ENCODE measurements at regions not wholly inside any gene's neighbourhood (a gene's known extent, or its start where the extent isn't known, plus 50 kb on each side); places are given as distances from the start of the nearest gene placed in this dataset. TPM values are rescaled to one million over a fixed set of nuclear protein-coding genes. Genes with fewer than 3 reads are reported as not detected.

DNA sequence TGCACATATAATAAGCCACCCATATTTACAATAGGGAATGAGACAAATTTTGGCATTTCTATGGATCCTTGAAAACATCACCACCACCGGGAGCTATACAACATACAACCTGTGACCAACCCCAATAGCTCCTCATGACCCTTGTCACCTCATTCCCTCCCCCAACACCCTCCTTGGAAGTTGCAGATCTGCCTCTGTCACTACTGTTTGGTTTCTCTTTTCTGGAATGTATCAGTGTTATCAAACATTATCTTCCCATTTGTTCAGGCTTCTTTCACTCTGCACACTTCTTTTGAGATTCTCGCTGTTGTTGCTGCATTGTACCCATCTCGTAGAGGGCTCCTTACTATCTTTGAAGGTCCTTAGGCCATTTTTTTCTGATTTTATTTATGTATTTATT, 75.6 kb downstream of the ZNF280B start:
- no peak overlapping the region for H2BK120ac ChIP-seq (ENCODE audit: low read depth, low read length)
- H2AK5ac ChIP-seq (ENCODE audit: low read length) = no peak overlapping the region
- H3K27ac ChIP-seq (ENCODE audit: low read depth, low read length) = no peak overlapping the region
- H3K18ac ChIP-seq (ENCODE audit: low read length) = no peak overlapping the region
- no peak overlapping the region for H3K9ac ChIP-seq (ENCODE audit: low read length)
- H3K56ac ChIP-seq (ENCODE audit: low read length) = no peak overlapping the region
- no CpG with 5 or more reads among the region's 3 CpGs for WGBS (ENCODE audit: extremely low coverage, insufficient coverage, low lambda C conversion rate)
- H2BK5ac ChIP-seq (ENCODE audit: low read length) = no peak overlapping the region
- H3K27me3 ChIP-seq (ENCODE audit: insufficient read depth, low read length, poor library complexity) = no peaks in the 10 kb centered on the region
- H3K4ac ChIP-seq (ENCODE audit: low read depth, low read length) = no peak overlapping the region
- H2BK15ac ChIP-seq (replicated peaks; ENCODE audit: low read depth) = no peak overlapping the region
- H4K8ac ChIP-seq (ENCODE audit: low read depth, low read length) = no peak overlapping the region
- no peaks in the 10 kb centered on the region for H3K36me3 ChIP-seq (ENCODE audit: control insufficient read depth, insufficient read depth, low read length)
- no peak for DNase-seq
- no peak overlapping the region for H3K23ac ChIP-seq (ENCODE audit: low read length)
- H4K5ac ChIP-seq (ENCODE audit: low read length) = no peak overlapping the region
- no peak overlapping the region for H3K4me3 ChIP-seq (ENCODE audit: low read length)
- H3K79me2 ChIP-seq (ENCODE audit: control insufficient read depth, insufficient read depth, low read length) = no peaks in the 10 kb centered on the region
- no peaks in the 10 kb centered on the region for H3K4me1 ChIP-seq (ENCODE audit: control insufficient read depth, low read depth, low read length)
- no peaks in the 10 kb centered on the region for H3K79me1 ChIP-seq (ENCODE audit: low read length)
- H3K4me2 ChIP-seq (ENCODE audit: low read length) = no peak overlapping the region

DNA sequence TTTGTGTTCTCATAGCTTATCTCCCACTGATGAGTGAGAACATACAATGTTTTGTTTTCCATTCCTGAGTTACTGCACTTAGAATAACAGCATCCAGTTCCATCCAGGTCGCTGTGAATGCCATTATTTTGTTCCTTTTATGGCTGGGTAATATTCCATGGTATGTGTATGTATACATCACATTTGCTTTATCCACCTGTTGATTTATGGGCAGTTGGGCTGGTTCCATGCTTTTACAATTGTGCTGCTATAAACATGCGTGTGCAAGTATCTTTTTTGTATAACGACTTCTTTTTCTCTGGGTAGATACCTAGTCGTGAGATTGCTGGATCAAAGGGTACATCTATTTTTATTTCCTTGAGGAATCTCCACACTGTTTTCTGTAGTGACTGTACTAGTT, 74.8 kb downstream of the ZNF280B start:
- Histone ChIP-seq H3K4me2 (ENCODE audit: low read length) (no peak overlapping the region), H3K4me1 (ENCODE audit: control insufficient read depth, low read depth, low read length) (no peaks in the 10 kb centered on the region), H3K79me1 (ENCODE audit: low read length) (no peaks in the 10 kb centered on the region), H3K4ac (ENCODE audit: low read depth, low read length) (no peak overlapping the region), H3K9ac (ENCODE audit: low read length) (no peak overlapping the region), H3K23ac (ENCODE audit: low read length) (no peak overlapping the region), H4K8ac (ENCODE audit: low read depth, low read length) (no peak overlapping the region), H2AK5ac (ENCODE audit: low read length) (no peak overlapping the region), H4K5ac (ENCODE audit: low read length) (no peak overlapping the region), H3K36me3 (ENCODE audit: control insufficient read depth, insufficient read depth, low read length) (no peaks in the 10 kb centered on the region), H3K27me3 (ENCODE audit: insufficient read depth, low read length, poor library complexity) (no peaks in the 10 kb centered on the region), H2BK5ac (ENCODE audit: low read length) (no peak overlapping the region), H3K27ac (ENCODE audit: low read depth, low read length) (no peak overlapping the region), H3K4me3 (ENCODE audit: low read length) (no peak overlapping the region), H2BK120ac (ENCODE audit: low read depth, low read length) (no peak overlapping the region), H3K79me2 (ENCODE audit: control insufficient read depth, insufficient read depth, low read length) (no peaks in the 10 kb centered on the region), H3K56ac (ENCODE audit: low read length) (no peak overlapping the region), H2BK15ac (replicated peaks; ENCODE audit: low read depth) (no peak overlapping the region), H3K18ac (ENCODE audit: low read length) (no peak overlapping the region)
- no peak for DNase-seq
- no CpG with 5 or more reads among the region's 4 CpGs for WGBS (ENCODE audit: extremely low coverage, insufficient coverage, low lambda C conversion rate)

Small RNA genes in the stretch of these regions (small RNA-seq; reads per million reads assigned to genes)
- not detected for gene AC245291.3 (ENCODE audit: insufficient read depth)
- not detected for gene IGLVVII-41-1 (ENCODE audit: insufficient read depth)
